IPS DF 6.9 (cell line): ENCODE measurements at regions not wholly inside any gene's neighbourhood (a gene's known extent, or its start where the extent isn't known, plus 50 kb on each side); places are given as distances from the start of the nearest gene placed in this dataset.

ENCODE experiments used
- DNase-seq: peaks from one replicate; pipeline ENCODE4 v3.0.0-alpha.2; 2013; ENCODE audit warnings: low read depth, low spot score
- H3K27ac ChIP-seq: one replicate; pipeline ENCODE4 v1.5.1; 2013; ENCODE audit warnings: low read length, control low read depth
- H3K27me3 ChIP-seq: 2 replicates; pipeline ENCODE4 v1.6.1; 2013; ENCODE audit warnings: mild to moderate bottlenecking, low read length; ENCODE audit not compliant: control insufficient read depth, insufficient read depth
- H3K36me3 ChIP-seq: 2 replicates; pipeline ENCODE4 v1.6.1; 2013; ENCODE audit warnings: low read length; ENCODE audit not compliant: control insufficient read depth, insufficient read depth
- H3K4me1 ChIP-seq: 2 replicates; pipeline ENCODE4 v1.6.1; 2013; ENCODE audit warnings: low read length; ENCODE audit not compliant: control insufficient read depth, insufficient read depth
- H3K4me3 ChIP-seq: 2 replicates; pipeline ENCODE4 v1.5.1; 2013; ENCODE audit warnings: mild to moderate bottlenecking, low read length
- H3K9me3 ChIP-seq: 2 replicates; pipeline ENCODE4 v1.6.1; 2013; ENCODE audit warnings: low read length, inconsistent platforms; ENCODE audit not compliant: control insufficient read depth, insufficient read depth
- WGBS: extraction: QIAGEN DNeasy Blood & Tissue Kit; methylation state at CpG from one replicate; pipeline ENCODE4 v1.1.7; 2013; ENCODE audit warnings: mixed read lengths, missing lambda C conversion rate; ENCODE audit not compliant: insufficient read length, insufficient coverage; 5-methylcytosine and 5-hydroxymethylcytosine counted together

DNA sequence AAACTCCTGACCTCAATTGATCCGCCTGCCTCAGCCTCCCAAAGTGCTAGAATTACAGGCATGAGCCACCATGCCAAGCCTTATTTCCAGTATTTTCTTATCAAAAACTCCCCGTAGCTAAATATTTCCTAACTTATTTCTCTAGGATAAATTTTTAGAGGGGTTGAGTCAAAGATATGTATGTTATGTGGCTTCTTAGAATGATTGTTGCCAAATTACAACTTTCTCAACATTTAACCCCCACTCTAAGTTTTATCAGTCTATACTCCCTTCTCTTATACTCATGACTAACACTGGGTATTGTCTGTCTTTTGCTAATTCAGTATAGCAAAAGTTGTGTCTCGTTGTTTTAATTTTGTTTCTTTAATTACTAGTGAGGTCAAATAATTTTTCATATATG lies 187.7 kb upstream of the LNX1 start:
- H3K4me1 ChIP-seq, result no peaks in the 10 kb centered on the region
- no peak overlapping the region for H3K4me3 ChIP-seq
- no peaks in the 10 kb centered on the region for H3K27me3 ChIP-seq
- no peak overlapping the region for H3K27ac ChIP-seq
- no CpG with 5 or more reads among the region's 3 CpGs for WGBS
- DNase-seq, result no peak
- H3K36me3 ChIP-seq, result no peaks in the 10 kb centered on the region
- H3K9me3 ChIP-seq, result no peaks in the 10 kb centered on the region

DNA sequence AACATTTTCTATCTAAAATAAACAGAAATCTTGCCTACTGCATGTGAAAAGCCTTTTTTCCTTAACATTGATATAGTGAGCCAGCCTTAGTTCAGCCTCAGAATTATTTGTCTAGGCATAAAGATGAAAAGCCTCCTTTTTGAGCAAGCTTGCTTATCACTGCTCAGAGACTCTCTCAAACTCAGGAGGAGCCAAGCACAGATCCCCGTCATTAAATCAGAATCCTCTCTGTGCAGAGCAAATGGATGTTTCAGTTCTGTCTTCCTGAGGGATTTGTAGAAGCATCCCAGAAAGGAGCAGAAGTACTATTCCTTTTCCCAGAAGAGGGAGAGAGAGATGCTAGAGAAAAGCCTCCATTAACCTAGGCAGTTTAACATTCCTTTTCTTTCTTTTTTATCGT lies 186.9 kb upstream of the LNX1 start:
- H3K27ac ChIP-seq, result no peak overlapping the region
- no CpG with 5 or more reads among the region's 2 CpGs for WGBS
- no peaks in the 10 kb centered on the region for H3K9me3 ChIP-seq
- H3K4me1 ChIP-seq, result no peaks in the 10 kb centered on the region
- H3K27me3 ChIP-seq, result no peaks in the 10 kb centered on the region
- H3K4me3 ChIP-seq, result no peak overlapping the region
- DNase-seq, result no peak
- no peaks in the 10 kb centered on the region for H3K36me3 ChIP-seq

DNA sequence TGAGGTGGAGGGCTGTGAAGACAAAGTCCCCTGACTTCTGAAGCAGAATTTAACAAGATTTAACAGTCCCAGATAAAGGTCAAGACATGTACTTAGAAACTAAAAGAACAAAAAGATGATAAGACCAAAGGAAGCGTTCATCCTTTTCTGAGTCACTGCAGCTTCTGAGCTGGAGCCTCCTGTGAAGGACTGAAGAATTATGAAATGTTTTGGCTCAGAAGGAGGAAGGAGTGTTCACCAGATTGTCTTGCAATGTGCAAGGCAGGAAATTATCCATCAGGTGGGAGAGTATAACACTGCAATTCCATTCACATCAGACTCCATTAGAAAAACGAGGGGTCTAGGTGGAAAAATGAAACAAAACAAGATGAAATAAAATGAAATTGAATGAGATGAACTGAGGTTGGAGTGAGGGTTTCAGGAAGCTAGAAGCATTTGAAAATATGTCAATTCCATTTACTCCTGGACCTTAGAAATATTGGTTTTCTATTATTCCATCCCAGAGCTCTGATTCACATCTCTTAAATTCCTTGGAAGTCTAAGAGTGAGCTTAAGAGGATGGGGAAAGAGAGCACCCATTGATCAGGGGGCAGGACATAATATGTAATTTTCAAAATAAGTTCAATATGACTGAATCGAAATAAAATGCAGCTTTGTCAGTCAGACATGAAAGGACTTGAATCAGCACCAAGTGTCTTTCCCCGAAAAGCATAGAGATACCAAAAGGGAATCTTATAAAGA lies 186.1 kb upstream of the LNX1 start:
- Histone ChIP-seq H3K9me3 (no peaks in the 10 kb centered on the region), H3K4me1 (no peaks in the 10 kb centered on the region), H3K4me3 (no peak overlapping the region), H3K36me3 (no peaks in the 10 kb centered on the region), H3K27ac (no peak overlapping the region), H3K27me3 (no peaks in the 10 kb centered on the region)
- DNase-seq, result no peak
- WGBS, result no CpG with 5 or more reads among the region's 4 CpGs

DNA sequence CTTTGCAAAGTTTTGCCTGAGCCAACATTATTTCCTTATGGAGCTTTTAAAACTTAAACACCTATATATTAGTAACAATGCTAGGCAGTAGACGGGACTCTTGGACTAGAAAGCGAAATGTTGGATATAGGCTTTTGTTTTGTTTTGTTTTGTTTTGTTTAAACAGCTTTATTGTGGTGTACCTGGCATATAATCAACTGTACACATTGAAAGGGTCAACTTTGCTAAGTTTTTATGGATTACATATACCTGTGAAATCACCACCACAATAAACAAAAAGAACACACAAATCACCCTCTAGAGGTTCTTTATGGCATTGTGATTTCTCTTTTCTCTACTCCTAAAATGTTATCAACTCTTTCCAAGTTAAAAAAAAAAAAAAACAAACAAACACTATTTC lies 184.9 kb upstream of the LNX1 start:
- H3K4me3 ChIP-seq, result no peak overlapping the region
- H3K27me3 ChIP-seq, result no peaks in the 10 kb centered on the region
- no CpG with 5 or more reads among the region's 2 CpGs for WGBS

DNA sequence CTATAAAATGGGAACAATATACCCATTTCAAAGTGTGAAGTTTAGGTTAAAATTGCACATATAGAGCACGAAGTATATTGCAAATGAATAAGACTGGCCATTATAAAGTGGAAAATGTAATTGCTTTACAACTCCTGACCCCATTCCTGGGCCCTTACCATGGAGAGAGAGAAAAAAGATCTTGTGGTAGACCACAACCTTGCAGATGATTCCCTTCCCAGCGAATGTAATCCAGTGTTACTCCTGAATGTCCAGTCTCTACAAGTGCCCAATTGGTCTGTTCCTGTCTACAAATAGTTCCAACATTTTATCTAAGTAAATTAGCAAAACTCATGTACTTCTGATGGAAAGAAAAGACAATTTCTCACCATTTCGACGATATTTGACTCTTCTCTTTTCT lies 184.1 kb upstream of the LNX1 start:
- no peak overlapping the region for H3K27ac ChIP-seq
- WGBS, result no CpG with 5 or more reads among the region's 4 CpGs
- no peak overlapping the region for H3K4me3 ChIP-seq
- H3K27me3 ChIP-seq, result no peaks in the 10 kb centered on the region
- H3K36me3 ChIP-seq, result no peaks in the 10 kb centered on the region
- no peaks in the 10 kb centered on the region for H3K4me1 ChIP-seq
- DNase-seq, result no peak
- H3K9me3 ChIP-seq, result no peaks in the 10 kb centered on the region

More for the DNA sequence above, 184.9 kb upstream of the LNX1 start:
- no peak for DNase-seq
- Histone ChIP-seq H3K9me3 (no peaks in the 10 kb centered on the region), H3K36me3 (no peaks in the 10 kb centered on the region), H3K27ac (no peak overlapping the region), H3K4me1 (no peaks in the 10 kb centered on the region)

DNA sequence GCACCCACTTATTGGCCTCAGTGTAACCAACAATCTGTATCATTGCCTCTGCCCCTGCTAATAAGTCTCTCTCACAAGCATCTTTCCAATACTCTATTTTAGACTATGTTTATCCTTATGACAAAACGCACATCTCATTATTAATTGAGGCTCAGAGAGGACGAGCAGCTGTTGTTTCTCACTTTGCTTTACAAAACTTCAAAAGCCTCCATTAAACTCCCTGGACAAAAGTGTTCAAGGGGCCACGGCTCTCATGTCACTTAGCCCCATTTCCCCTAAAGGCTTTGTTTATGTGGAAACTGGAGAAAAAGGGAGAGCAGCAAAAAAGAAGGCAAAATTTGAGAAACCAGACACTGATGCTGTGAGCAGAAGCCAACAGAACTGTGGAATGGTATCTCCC lies 180.0 kb upstream of the LNX1 start:
- no peaks in the 10 kb centered on the region for H3K4me1 ChIP-seq
- H3K9me3 ChIP-seq, result no peaks in the 10 kb centered on the region
- no CpG with 5 or more reads among the region's 3 CpGs for WGBS
- no peak overlapping the region for H3K27ac ChIP-seq
- no peak for DNase-seq
- H3K4me3 ChIP-seq, result no peak overlapping the region
- H3K36me3 ChIP-seq, result no peaks in the 10 kb centered on the region
- H3K27me3 ChIP-seq, result no peaks in the 10 kb centered on the region

DNA sequence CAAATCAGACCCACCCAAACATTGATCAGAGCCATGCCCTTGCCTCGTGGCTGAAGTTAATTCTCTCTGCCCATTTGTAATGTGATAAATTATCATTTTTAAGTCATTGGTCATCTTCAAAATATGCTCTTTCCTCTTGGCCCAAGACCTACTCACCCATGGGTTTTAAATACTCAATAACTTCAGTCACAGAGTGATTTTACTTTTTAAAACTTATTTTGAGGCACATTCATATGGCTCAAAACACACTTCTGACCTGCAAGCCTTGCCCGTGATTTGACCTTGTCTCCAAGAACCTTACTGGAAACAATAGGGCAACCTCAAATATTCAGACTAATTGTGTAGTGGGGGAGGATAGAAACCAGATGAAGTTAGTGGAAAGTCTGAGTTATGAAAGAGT lies 176.2 kb upstream of the LNX1 start:
- no peaks in the 10 kb centered on the region for H3K36me3 ChIP-seq
- H3K27me3 ChIP-seq, result no peaks in the 10 kb centered on the region
- no peaks in the 10 kb centered on the region for H3K9me3 ChIP-seq
- WGBS, result no CpG with 5 or more reads among the region's 2 CpGs
- DNase-seq, result no peak
- H3K4me3 ChIP-seq, result no peak overlapping the region
- H3K27ac ChIP-seq, result no peak overlapping the region
- H3K4me1 ChIP-seq, result no peaks in the 10 kb centered on the region

DNA sequence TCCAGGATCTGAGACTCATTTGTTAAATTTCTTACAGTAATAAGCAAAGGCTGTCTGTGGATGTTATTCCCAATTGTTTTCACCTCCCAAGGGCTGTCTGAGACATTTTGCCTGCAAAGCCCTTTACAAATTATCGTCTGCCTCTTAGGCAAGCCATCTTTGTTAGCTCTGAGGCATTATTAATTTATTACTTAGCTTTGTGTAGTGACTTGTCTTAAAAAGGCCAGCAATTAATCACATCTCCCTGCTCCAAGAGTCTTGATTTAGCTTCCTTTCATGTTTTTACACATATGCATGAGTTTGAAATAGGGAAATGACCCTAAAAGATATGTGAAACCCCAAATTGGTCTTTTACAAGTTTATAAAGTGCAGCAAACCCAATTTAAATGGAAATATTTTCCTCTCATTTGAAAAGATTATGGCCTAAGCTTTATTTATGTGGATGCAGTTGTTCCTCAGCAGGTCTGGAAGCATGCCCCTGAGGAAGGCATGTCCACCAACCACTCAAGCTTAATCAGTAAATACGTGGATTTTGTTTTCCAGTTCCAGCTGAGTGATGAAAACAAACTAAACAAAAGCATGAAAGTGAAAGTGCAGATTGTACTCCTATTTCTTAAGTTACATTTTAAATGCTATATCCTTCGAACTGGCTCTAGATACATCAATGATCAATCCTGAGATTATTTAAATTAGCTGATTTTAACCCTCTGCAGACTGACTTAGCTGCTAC lies 173.6 kb upstream of the LNX1 start:
- no peak for DNase-seq
- no peaks in the 10 kb centered on the region for H3K36me3 ChIP-seq
- no peak overlapping the region for H3K27ac ChIP-seq
- no peaks in the 10 kb centered on the region for H3K9me3 ChIP-seq
- WGBS, result no CpG with 5 or more reads among the region's 3 CpGs
- H3K27me3 ChIP-seq, result no peaks in the 10 kb centered on the region
- no peaks in the 10 kb centered on the region for H3K4me1 ChIP-seq
- H3K4me3 ChIP-seq, result no peak overlapping the region

DNA sequence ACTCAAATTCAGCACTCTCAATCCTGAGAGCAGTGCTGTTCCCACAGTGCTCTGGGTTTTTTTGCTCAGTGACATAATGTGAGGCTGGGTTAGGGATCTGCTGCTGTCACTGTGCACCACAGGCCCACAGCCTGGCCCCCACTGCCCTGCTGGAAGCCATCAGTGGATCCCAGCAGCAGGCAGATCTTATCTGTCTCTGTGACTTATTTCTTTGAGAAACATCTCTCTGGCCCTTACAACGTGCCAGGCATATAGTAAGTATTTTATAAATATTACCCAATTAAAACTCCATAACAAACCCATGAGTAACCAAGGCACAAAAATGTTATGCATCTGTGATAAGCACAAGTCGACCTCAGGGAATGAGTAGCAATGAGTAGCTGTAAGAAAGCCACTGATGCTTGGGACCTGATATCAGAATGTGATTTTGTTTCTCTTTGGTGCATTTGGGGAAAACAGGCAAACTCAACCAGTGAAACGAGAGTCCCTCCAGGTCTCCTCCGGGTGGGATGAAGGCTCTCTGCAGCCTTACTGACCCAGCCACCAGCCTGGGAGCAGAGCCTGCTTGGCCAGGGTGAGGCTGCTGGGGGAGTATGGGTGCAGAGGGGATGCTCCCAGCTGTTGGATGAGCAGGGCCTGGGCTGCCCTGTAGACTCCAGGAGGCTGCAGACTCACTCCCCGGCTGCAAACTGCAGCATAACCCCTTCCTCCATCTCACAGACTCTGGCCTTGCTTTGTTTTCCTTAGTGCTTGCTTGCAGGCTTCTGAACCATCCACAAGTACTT lies 172.7 kb upstream of the LNX1 start:
- H3K27me3 ChIP-seq, result no peaks in the 10 kb centered on the region
- no peak overlapping the region for H3K4me3 ChIP-seq
- H3K9me3 ChIP-seq, result no peaks in the 10 kb centered on the region
- no peak for DNase-seq
- no peaks in the 10 kb centered on the region for H3K36me3 ChIP-seq
- no CpG with 5 or more reads among the region's 5 CpGs for WGBS
- no peak overlapping the region for H3K27ac ChIP-seq
- no peaks in the 10 kb centered on the region for H3K4me1 ChIP-seq

DNA sequence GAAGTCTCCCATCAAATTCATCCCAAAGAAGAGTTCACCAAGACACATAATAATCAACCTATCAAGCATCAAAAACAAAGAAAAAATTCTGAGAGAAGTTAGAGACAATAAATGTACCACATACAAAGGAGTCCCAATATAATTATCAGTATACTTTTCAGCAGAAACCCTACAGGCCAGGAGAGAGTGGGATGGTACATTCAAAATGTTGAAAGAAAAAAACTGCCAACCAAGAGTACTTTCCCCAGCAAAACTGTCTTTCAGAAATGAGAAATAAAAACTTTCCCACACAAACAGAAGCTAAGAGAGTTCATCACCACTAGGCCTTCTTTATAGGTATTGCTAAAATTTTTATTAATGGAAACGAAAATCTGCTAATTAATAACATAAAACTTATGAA lies 164.4 kb upstream of the LNX1 start:
- no peak overlapping the region for H3K4me3 ChIP-seq
- H3K36me3 ChIP-seq, result no peaks in the 10 kb centered on the region
- H3K27ac ChIP-seq, result no peak overlapping the region
- no peak for DNase-seq
- H3K4me1 ChIP-seq, result no peaks in the 10 kb centered on the region
- no peaks in the 10 kb centered on the region for H3K9me3 ChIP-seq
- no CpG with 5 or more reads among the region's 1 CpG for WGBS
- H3K27me3 ChIP-seq, result no peaks in the 10 kb centered on the region
